ENCODE measurements at regions not wholly inside any gene's neighbourhood (a gene's known extent, or its start where the extent isn't known, plus 50 kb on each side); places are given as distances from the start of the nearest gene placed in this dataset.
A peak's percentile ranks its signal among the peaks of the same experiment; 100 is the strongest.

GRCh38 chr17:36864827-36865430 lies 72.3 kb upstream of the LHX1 start:
- DNase-seq (ENCODE audit: low read depth): no peak

- DNase-seq (ENCODE audit: low read depth): no peak
Measured at GRCh38 chr17:36867716-36868341, 69.4 kb upstream of the LHX1 start.

GRCh38 chr17:36868777-36869176 lies 68.5 kb upstream of the LHX1 start:
- DNase-seq (ENCODE audit: low read depth): no peak

GRCh38 chr17:36869441-36869840 lies 67.8 kb upstream of the LHX1 start:
- DNase-seq (ENCODE audit: low read depth): no peak

GRCh38 chr17:36869856-36870719 lies 67.2 kb upstream of the LHX1 start:
- DNase-seq (ENCODE audit: low read depth): no peak

- no peak for DNase-seq (ENCODE audit: low read depth)
Measured at GRCh38 chr17:36870720-36870999, 66.6 kb upstream of the LHX1 start.

- no peak for DNase-seq (ENCODE audit: low read depth)
Measured at GRCh38 chr17:36875698-36876293, 61.5 kb upstream of the LHX1 start.

- DNase-seq (ENCODE audit: low read depth): peak; percentile 4
Measured at GRCh38 chr17:36876966-36877365, 60.3 kb upstream of the LHX1 start.

GRCh38 chr17:36877771-36878170 lies 59.5 kb upstream of the LHX1 start:
- no peak for DNase-seq (ENCODE audit: low read depth)

- no peak for DNase-seq (ENCODE audit: low read depth)
Measured at GRCh38 chr17:36878216-36878615, 59.1 kb upstream of the LHX1 start.

GRCh38 chr17:36879027-36879426 lies 58.2 kb upstream of the LHX1 start:
- DNase-seq (ENCODE audit: low read depth): no peak

- no peak for DNase-seq (ENCODE audit: low read depth)
Measured at GRCh38 chr17:36879624-36880131, 57.6 kb upstream of the LHX1 start.

- DNase-seq (ENCODE audit: low read depth): no peak
Measured at GRCh38 chr17:36880268-36880905, 56.9 kb upstream of the LHX1 start.

GRCh38 chr17:36881323-36881722 lies 56.0 kb upstream of the LHX1 start:
- no peak for DNase-seq (ENCODE audit: low read depth)

- no peak for DNase-seq (ENCODE audit: low read depth)
Measured at GRCh38 chr17:36884495-36885152, 52.7 kb upstream of the LHX1 start.

GRCh38 chr17:36885153-36885735 lies 52.0 kb upstream of the LHX1 start:
- DNase-seq (ENCODE audit: low read depth): no peak

- DNase-seq (ENCODE audit: low read depth): no peak
Measured at GRCh38 chr17:36885771-36886377, 51.4 kb upstream of the LHX1 start.

Data from forelimb muscle (tissue), 1 donor.